ENCODE measurements at regions not wholly inside any gene's neighbourhood (a gene's known extent, or its start where the extent isn't known, plus 50 kb on each side); places are given as distances from the start of the nearest gene placed in this dataset.
"Not testable (repeated sequence)": the region's sequence is repeated elsewhere in the genome, so short reads cannot be mapped to it uniquely, and the experiment has no call there.

DNA sequence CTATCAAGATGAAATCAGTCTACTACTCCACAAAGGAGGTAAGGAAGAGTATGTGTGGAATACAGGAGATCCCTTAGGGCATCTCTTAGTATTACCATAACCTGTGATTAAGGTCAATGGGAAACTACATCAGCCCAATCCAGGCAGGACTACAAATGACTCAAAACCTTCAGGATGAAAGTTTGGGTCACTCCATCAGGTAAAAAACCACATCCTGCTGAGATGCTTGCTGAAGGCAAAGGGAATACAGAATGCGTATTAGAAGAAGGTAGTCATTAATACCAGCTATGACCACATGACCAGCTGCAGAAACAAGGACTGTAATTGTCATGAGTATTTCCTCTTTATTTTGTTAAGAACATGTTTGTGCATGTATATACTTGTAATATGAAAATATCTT lies 418.8 kb downstream of the DTWD2 start:
- TF ChIP-seq, protein P1, sequence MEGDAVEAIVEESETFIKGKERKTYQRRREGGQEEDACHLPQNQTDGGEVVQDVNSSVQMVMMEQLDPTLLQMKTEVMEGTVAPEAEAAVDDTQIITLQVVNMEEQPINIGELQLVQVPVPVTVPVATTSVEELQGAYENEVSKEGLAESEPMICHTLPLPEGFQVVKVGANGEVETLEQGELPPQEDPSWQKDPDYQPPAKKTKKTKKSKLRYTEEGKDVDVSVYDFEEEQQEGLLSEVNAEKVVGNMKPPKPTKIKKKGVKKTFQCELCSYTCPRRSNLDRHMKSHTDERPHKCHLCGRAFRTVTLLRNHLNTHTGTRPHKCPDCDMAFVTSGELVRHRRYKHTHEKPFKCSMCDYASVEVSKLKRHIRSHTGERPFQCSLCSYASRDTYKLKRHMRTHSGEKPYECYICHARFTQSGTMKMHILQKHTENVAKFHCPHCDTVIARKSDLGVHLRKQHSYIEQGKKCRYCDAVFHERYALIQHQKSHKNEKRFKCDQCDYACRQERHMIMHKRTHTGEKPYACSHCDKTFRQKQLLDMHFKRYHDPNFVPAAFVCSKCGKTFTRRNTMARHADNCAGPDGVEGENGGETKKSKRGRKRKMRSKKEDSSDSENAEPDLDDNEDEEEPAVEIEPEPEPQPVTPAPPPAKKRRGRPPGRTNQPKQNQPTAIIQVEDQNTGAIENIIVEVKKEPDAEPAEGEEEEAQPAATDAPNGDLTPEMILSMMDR (IDR thresholded peaks at IDR 0.05) = not testable (repeated sequence)
- TF ChIP-seq POLR2A (IDR thresholded peaks at IDR 0.05) = not testable (repeated sequence)

Measured in thyroid gland (tissue), 4 donors.